ENCODE measurements at regions not wholly inside any gene's neighbourhood (a gene's known extent, or its start where the extent isn't known, plus 50 kb on each side); places are given as distances from the start of the nearest gene placed in this dataset.

DNA sequence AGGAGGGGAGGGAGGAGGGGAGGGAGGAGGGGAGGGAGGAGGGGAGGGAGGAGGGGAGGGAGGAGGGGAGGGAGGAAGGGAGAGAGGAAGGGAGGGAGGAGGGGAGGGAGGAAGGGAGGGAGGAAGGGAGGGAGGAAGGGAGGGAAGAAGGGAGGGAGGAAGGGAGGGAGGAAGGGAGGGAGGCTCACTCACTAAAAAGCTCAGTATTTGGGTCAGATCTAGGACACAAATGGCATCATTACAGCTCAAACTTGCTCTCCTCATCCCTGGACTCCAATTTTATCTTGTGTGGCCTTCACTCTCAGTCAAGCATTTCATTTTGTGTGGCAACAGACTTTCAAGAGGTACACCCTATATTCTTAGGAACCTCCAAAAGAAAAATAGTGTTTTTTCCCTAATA is 435.4 kb downstream of the IRS1 start:
- H3K9me3 ChIP-seq (ENCODE audit: control insufficient read depth, low read length) = no peaks in the 10 kb centered on the region
- H3K4me3 ChIP-seq (ENCODE audit: insufficient read depth in 1 of 2, low read depth in 1 of 2, low read length in 2 of 2) = no peak overlapping the region
- no peak overlapping the region for H3K4me2 ChIP-seq (ENCODE audit: low read length, poor library complexity, severe bottlenecking)
- H4K91ac ChIP-seq (ENCODE audit: low read length) = no peak overlapping the region
- H3K27me3 ChIP-seq (ENCODE audit: control insufficient read depth in 1 of 2, insufficient read depth in 1 of 2, low read length in 2 of 2) = no peaks in the 10 kb centered on the region
- H3K14ac ChIP-seq (ENCODE audit: low read length in 2 of 2) = no peak overlapping the region
- no peak overlapping the region for H2AFZ ChIP-seq (ENCODE audit: low read depth, low read length)
- peaks cover 2% of the 10 kb centered on the region for H3K4me1 ChIP-seq (ENCODE audit: control insufficient read depth, insufficient read depth, low read depth, low read length)
- H3K18ac ChIP-seq (ENCODE audit: low read depth in 1 of 2, low read length in 2 of 2) = no peak overlapping the region
- no peak overlapping the region for H3K23ac ChIP-seq (ENCODE audit: low read length in 2 of 2)
- no peak overlapping the region for H3K27ac ChIP-seq (ENCODE audit: low read length, poor library complexity, severe bottlenecking)
- H3K9ac ChIP-seq (ENCODE audit: low read length) = no peak overlapping the region
- H2BK12ac ChIP-seq (ENCODE audit: low read length in 2 of 2) = no peak overlapping the region
- no peak overlapping the region for H2BK15ac ChIP-seq (ENCODE audit: low read depth, poor library complexity, severe bottlenecking)
- no peak overlapping the region for H4K8ac ChIP-seq (ENCODE audit: low read length)
- DNase-seq = no peak
- H2BK120ac ChIP-seq (ENCODE audit: low read depth, low read length) = no peak overlapping the region
- no peaks in the 10 kb centered on the region for H3K79me1 ChIP-seq (replicated peaks; ENCODE audit: low read length, poor library complexity, severe bottlenecking)
- H3K36me3 ChIP-seq (ENCODE audit: control insufficient read depth in 1 of 2, insufficient read depth in 2 of 2, low read depth in 1 of 2, low read length in 2 of 2) = no peaks in the 10 kb centered on the region
- no peak overlapping the region for H2BK5ac ChIP-seq (ENCODE audit: low read depth, low read length, poor library complexity, severe bottlenecking)
- no peak overlapping the region for H3K4ac ChIP-seq (ENCODE audit: low read depth in 1 of 2, low read length in 2 of 2)
- no peak overlapping the region for H2AK5ac ChIP-seq (ENCODE audit: low read length, severe bottlenecking)

DNA sequence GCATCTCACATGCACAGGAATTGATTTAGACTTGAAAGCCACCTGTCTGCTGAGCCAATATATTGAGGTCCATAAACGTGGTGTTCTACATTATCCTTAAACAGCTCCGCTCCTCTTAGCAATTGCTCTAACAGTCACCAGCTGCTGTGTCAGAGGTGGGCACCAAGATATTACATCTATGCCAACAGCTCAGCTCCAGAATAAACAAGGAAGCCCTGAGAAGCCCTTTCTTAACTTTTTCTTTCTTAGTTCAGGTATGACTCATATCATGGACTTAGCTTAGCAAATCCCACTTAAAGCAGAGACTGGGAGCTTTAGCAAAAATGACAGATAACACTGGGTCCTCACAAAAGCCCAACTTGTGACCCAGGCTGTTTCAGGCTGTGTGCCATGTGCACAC is 436.6 kb downstream of the IRS1 start:
- Histone ChIP-seq H3K9me3 (ENCODE audit: control insufficient read depth, low read length) (no peaks in the 10 kb centered on the region), H4K91ac (ENCODE audit: low read length) (no peak overlapping the region), H2AK5ac (ENCODE audit: low read length, severe bottlenecking) (no peak overlapping the region), H3K4me2 (ENCODE audit: low read length, poor library complexity, severe bottlenecking) (no peak overlapping the region), H3K18ac (ENCODE audit: low read depth in 1 of 2, low read length in 2 of 2) (no peak overlapping the region), H3K27me3 (ENCODE audit: control insufficient read depth in 1 of 2, insufficient read depth in 1 of 2, low read length in 2 of 2) (no peaks in the 10 kb centered on the region), H2AFZ (ENCODE audit: low read depth, low read length) (no peak overlapping the region), H3K9ac (ENCODE audit: low read length) (no peak overlapping the region), H2BK120ac (ENCODE audit: low read depth, low read length) (no peak overlapping the region), H4K8ac (ENCODE audit: low read length) (no peak overlapping the region), H2BK5ac (ENCODE audit: low read depth, low read length, poor library complexity, severe bottlenecking) (no peak overlapping the region), H3K4me1 (ENCODE audit: control insufficient read depth, insufficient read depth, low read depth, low read length) (peaks cover 2% of the 10 kb centered on the region), H3K27ac (ENCODE audit: low read length, poor library complexity, severe bottlenecking) (no peak overlapping the region), H3K23ac (ENCODE audit: low read length in 2 of 2) (no peak overlapping the region), H2BK15ac (ENCODE audit: low read depth, poor library complexity, severe bottlenecking) (no peak overlapping the region), H3K79me1 (replicated peaks; ENCODE audit: low read length, poor library complexity, severe bottlenecking) (no peaks in the 10 kb centered on the region), H3K4me3 (ENCODE audit: insufficient read depth in 1 of 2, low read depth in 1 of 2, low read length in 2 of 2) (no peak overlapping the region), H3K36me3 (ENCODE audit: control insufficient read depth in 1 of 2, insufficient read depth in 2 of 2, low read depth in 1 of 2, low read length in 2 of 2) (no peaks in the 10 kb centered on the region), H3K4ac (ENCODE audit: low read depth in 1 of 2, low read length in 2 of 2) (no peak overlapping the region), H3K14ac (ENCODE audit: low read length in 2 of 2) (no peak overlapping the region), H2BK12ac (ENCODE audit: low read length in 2 of 2) (peak overlapping the region in 1 of 2 experiments; percentile 18)
- WGBS = 50% methylated on average over 2 of the region's 2 CpGs
- peak; percentile 63 for DNase-seq

DNA sequence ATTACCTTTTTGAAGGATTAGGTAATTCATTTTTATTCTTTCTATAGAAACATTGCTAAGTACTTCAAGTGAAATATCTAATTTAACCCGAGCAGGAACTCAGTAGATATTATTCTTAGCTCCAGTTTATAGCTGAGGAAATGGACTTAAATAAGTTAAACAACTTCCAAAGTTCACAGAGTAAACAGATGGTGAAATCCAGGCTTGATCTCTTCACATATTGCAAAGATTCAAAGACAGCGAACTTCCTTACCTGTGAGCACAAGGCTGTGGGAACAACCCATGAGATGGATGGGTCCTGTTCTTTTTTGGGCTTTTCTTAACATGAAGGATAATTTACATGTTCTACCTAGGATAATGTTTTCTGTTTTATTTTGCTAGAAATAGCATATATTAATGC is 439.0 kb downstream of the IRS1 start:
- Histone ChIP-seq H2BK12ac (ENCODE audit: low read length in 2 of 2) (no peak overlapping the region), H2BK5ac (ENCODE audit: low read depth, low read length, poor library complexity, severe bottlenecking) (no peak overlapping the region), H3K4me1 (ENCODE audit: control insufficient read depth, insufficient read depth, low read depth, low read length) (no peaks in the 10 kb centered on the region), H3K36me3 (ENCODE audit: control insufficient read depth in 1 of 2, insufficient read depth in 2 of 2, low read depth in 1 of 2, low read length in 2 of 2) (no peaks in the 10 kb centered on the region), H2AFZ (ENCODE audit: low read depth, low read length) (no peak overlapping the region), H3K18ac (ENCODE audit: low read depth in 1 of 2, low read length in 2 of 2) (no peak overlapping the region), H3K4me3 (ENCODE audit: insufficient read depth in 1 of 2, low read depth in 1 of 2, low read length in 2 of 2) (no peak overlapping the region), H3K14ac (ENCODE audit: low read length in 2 of 2) (no peak overlapping the region), H3K4me2 (ENCODE audit: low read length, poor library complexity, severe bottlenecking) (no peak overlapping the region), H4K91ac (ENCODE audit: low read length) (no peak overlapping the region), H3K27ac (ENCODE audit: low read length, poor library complexity, severe bottlenecking) (no peak overlapping the region), H2AK5ac (ENCODE audit: low read length, severe bottlenecking) (no peak overlapping the region), H3K9ac (ENCODE audit: low read length) (no peak overlapping the region), H2BK120ac (ENCODE audit: low read depth, low read length) (no peak overlapping the region), H3K27me3 (ENCODE audit: control insufficient read depth in 1 of 2, insufficient read depth in 1 of 2, low read length in 2 of 2) (no peaks in the 10 kb centered on the region), H3K4ac (ENCODE audit: low read depth in 1 of 2, low read length in 2 of 2) (no peak overlapping the region), H3K23ac (ENCODE audit: low read length in 2 of 2) (no peak overlapping the region), H3K9me3 (ENCODE audit: control insufficient read depth, low read length) (no peaks in the 10 kb centered on the region), H3K79me1 (replicated peaks; ENCODE audit: low read length, poor library complexity, severe bottlenecking) (no peaks in the 10 kb centered on the region), H4K8ac (ENCODE audit: low read length) (no peak overlapping the region), H2BK15ac (ENCODE audit: low read depth, poor library complexity, severe bottlenecking) (no peak overlapping the region)
- WGBS = 100% methylated on average over 1 of the region's 2 CpGs
- DNase-seq = no peak

DNA sequence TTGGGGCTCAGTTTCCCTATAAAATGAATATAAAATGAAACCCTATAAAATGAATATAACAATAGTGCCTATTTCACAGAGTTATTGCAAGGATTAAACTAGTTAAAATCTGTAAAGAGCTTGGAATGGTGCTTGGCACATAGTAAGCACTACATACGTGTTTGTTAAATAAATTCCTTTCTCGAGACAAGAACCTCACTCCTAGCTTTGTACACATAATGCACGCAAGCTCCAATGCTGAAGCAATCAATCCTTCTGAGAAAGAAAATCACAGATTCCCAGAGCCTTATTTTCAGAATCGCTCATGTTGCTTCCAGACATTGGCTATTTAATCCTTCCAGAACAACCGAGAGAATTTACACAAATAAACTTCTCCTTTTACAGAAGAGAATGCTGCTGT is 440.9 kb downstream of the IRS1 start:
- Histone ChIP-seq H4K8ac (ENCODE audit: low read length) (no peak overlapping the region), H3K9ac (ENCODE audit: low read length) (no peak overlapping the region), H3K36me3 (ENCODE audit: control insufficient read depth in 1 of 2, insufficient read depth in 2 of 2, low read depth in 1 of 2, low read length in 2 of 2) (no peaks in the 10 kb centered on the region), H2AFZ (ENCODE audit: low read depth, low read length) (no peak overlapping the region), H3K4ac (ENCODE audit: low read depth in 1 of 2, low read length in 2 of 2) (no peak overlapping the region), H3K9me3 (ENCODE audit: control insufficient read depth, low read length) (no peaks in the 10 kb centered on the region), H3K27ac (ENCODE audit: low read length, poor library complexity, severe bottlenecking) (no peak overlapping the region), H3K27me3 (ENCODE audit: control insufficient read depth in 1 of 2, insufficient read depth in 1 of 2, low read length in 2 of 2) (no peaks in the 10 kb centered on the region), H3K23ac (ENCODE audit: low read length in 2 of 2) (no peak overlapping the region), H2AK5ac (ENCODE audit: low read length, severe bottlenecking) (no peak overlapping the region), H2BK5ac (ENCODE audit: low read depth, low read length, poor library complexity, severe bottlenecking) (no peak overlapping the region), H3K4me1 (ENCODE audit: control insufficient read depth, insufficient read depth, low read depth, low read length) (peaks cover 3% of the 10 kb centered on the region), H3K4me2 (ENCODE audit: low read length, poor library complexity, severe bottlenecking) (no peak overlapping the region), H2BK120ac (ENCODE audit: low read depth, low read length) (no peak overlapping the region), H3K4me3 (ENCODE audit: insufficient read depth in 1 of 2, low read depth in 1 of 2, low read length in 2 of 2) (no peak overlapping the region), H2BK15ac (ENCODE audit: low read depth, poor library complexity, severe bottlenecking) (no peak overlapping the region), H3K14ac (ENCODE audit: low read length in 2 of 2) (no peak overlapping the region), H4K91ac (ENCODE audit: low read length) (no peak overlapping the region), H3K18ac (ENCODE audit: low read depth in 1 of 2, low read length in 2 of 2) (no peak overlapping the region), H2BK12ac (ENCODE audit: low read length in 2 of 2) (no peak overlapping the region), H3K79me1 (replicated peaks; ENCODE audit: low read length, poor library complexity, severe bottlenecking) (no peaks in the 10 kb centered on the region)
- 88% methylated on average over 5 of the region's 5 CpGs for WGBS
- DNase-seq = no peak

All from mesenchymal stem cell (in vitro differentiated cells and primary cell).